ENCODE measurements at regions not wholly inside any gene's neighbourhood (a gene's known extent, or its start where the extent isn't known, plus 50 kb on each side); places are given as distances from the start of the nearest gene placed in this dataset.

GRCh38 chr9:86775718-86776117 lies 171.6 kb downstream of the GAS1 start:
- WGBS, 2 donors = 73 to 81% methylated on average over 2 of the region's 2 CpGs
- Histone ChIP-seq H3K36me3 (ENCODE audit: control insufficient read depth in 1 of 2, insufficient read depth in 2 of 2, low read length in 1 of 2) (no peaks in the 10 kb centered on the region), H3K27ac (ENCODE audit: low read depth in 1 of 2, low read length in 2 of 2) (no peak overlapping the region), H3K4me1 (ENCODE audit: control insufficient read depth in 1 of 2, insufficient read depth in 2 of 2, low read length in 2 of 2) (no peaks in the 10 kb centered on the region), H3K4me3 (ENCODE audit: low read length in 2 of 2) (no peak overlapping the region), H3K9me3 (ENCODE audit: control insufficient read depth, low read length) (no peaks in the 10 kb centered on the region), H3K27me3 (ENCODE audit: control insufficient read depth in 1 of 2, insufficient read depth in 2 of 2, low read length in 1 of 2) (no peaks in the 10 kb centered on the region)
- intact Hi-C loops (cut with DNase I) = no loop called here
- ATAC-seq (ENCODE audit: low FRiP score) (no peak), DNase-seq (no peak)

- Histone ChIP-seq H3K27me3 (ENCODE audit: control insufficient read depth in 1 of 2, insufficient read depth in 2 of 2, low read length in 1 of 2) (no peaks in the 10 kb centered on the region), H3K4me1 (ENCODE audit: control insufficient read depth in 1 of 2, insufficient read depth in 2 of 2, low read length in 2 of 2) (no peaks in the 10 kb centered on the region), H3K4me3 (ENCODE audit: low read length in 2 of 2) (no peak overlapping the region), H3K9me3 (ENCODE audit: control insufficient read depth, low read length) (no peaks in the 10 kb centered on the region), H3K27ac (ENCODE audit: low read depth in 1 of 2, low read length in 2 of 2) (no peak overlapping the region), H3K36me3 (ENCODE audit: control insufficient read depth in 1 of 2, insufficient read depth in 2 of 2, low read length in 1 of 2) (no peaks in the 10 kb centered on the region)
- no peak for ATAC-seq (ENCODE audit: low FRiP score)
- DNase-seq = no peak
- intact Hi-C loops (cut with DNase I) = no loop called here
- WGBS, 2 donors = 45 to 48% methylated on average over 4 of the region's 4 CpGs
Measured at GRCh38 chr9:86774116-86774515, 173.2 kb downstream of the GAS1 start.

GRCh38 chr9:86773422-86773945 lies 173.8 kb downstream of the GAS1 start:
- Histone ChIP-seq H3K36me3 (ENCODE audit: control insufficient read depth in 1 of 2, insufficient read depth in 2 of 2, low read length in 1 of 2) (no peaks in the 10 kb centered on the region), H3K27ac (ENCODE audit: low read depth in 1 of 2, low read length in 2 of 2) (no peak overlapping the region), H3K9me3 (ENCODE audit: control insufficient read depth, low read length) (no peaks in the 10 kb centered on the region), H3K4me1 (ENCODE audit: control insufficient read depth in 1 of 2, insufficient read depth in 2 of 2, low read length in 2 of 2) (no peaks in the 10 kb centered on the region), H3K27me3 (ENCODE audit: control insufficient read depth in 1 of 2, insufficient read depth in 2 of 2, low read length in 1 of 2) (no peaks in the 10 kb centered on the region), H3K4me3 (ENCODE audit: low read length in 2 of 2) (no peak overlapping the region)
- 85 to 88% methylated on average over 6 of the region's 6 CpGs for WGBS, 2 donors
- ATAC-seq (ENCODE audit: low FRiP score) = no peak
- intact Hi-C loops (cut with DNase I) = no loop called here
- no peak for DNase-seq

- H3K4me3 ChIP-seq (ENCODE audit: low read length in 2 of 2) = no peak overlapping the region
- ATAC-seq (ENCODE audit: low FRiP score) (no peak), DNase-seq (no peak)
- H3K36me3 ChIP-seq (ENCODE audit: control insufficient read depth in 1 of 2, insufficient read depth in 2 of 2, low read length in 1 of 2) = no peaks in the 10 kb centered on the region
- no peaks in the 10 kb centered on the region for H3K9me3 ChIP-seq (ENCODE audit: control insufficient read depth, low read length)
- 27 to 44% methylated on average over 4 of the region's 4 CpGs for WGBS, 2 donors
- no peaks in the 10 kb centered on the region for H3K4me1 ChIP-seq (ENCODE audit: control insufficient read depth in 1 of 2, insufficient read depth in 2 of 2, low read length in 2 of 2)
- intact Hi-C loops (cut with DNase I) = no loop called here
- H3K27ac ChIP-seq (ENCODE audit: low read depth in 1 of 2, low read length in 2 of 2) = no peak overlapping the region
- H3K27me3 ChIP-seq (ENCODE audit: control insufficient read depth in 1 of 2, insufficient read depth in 2 of 2, low read length in 1 of 2) = no peaks in the 10 kb centered on the region
Measured at GRCh38 chr9:86772635-86772993, 174.7 kb downstream of the GAS1 start.

GRCh38 chr9:86771941-86772634 lies 175.2 kb downstream of the GAS1 start:
- no peaks in the 10 kb centered on the region for H3K36me3 ChIP-seq (ENCODE audit: control insufficient read depth in 1 of 2, insufficient read depth in 2 of 2, low read length in 1 of 2)
- no peaks in the 10 kb centered on the region for H3K4me1 ChIP-seq (ENCODE audit: control insufficient read depth in 1 of 2, insufficient read depth in 2 of 2, low read length in 2 of 2)
- no peak for ATAC-seq (ENCODE audit: low FRiP score)
- DNase-seq = no peak
- no peak overlapping the region for H3K4me3 ChIP-seq (ENCODE audit: low read length in 2 of 2)
- no peaks in the 10 kb centered on the region for H3K9me3 ChIP-seq (ENCODE audit: control insufficient read depth, low read length)
- no peak overlapping the region for H3K27ac ChIP-seq (ENCODE audit: low read depth in 1 of 2, low read length in 2 of 2)
- intact Hi-C loops (cut with DNase I) = no loop called here
- H3K27me3 ChIP-seq (ENCODE audit: control insufficient read depth in 1 of 2, insufficient read depth in 2 of 2, low read length in 1 of 2) = no peaks in the 10 kb centered on the region
- 60 to 69% methylated on average over 6 of the region's 6 CpGs for WGBS, 2 donors

- no peaks in the 10 kb centered on the region for H3K36me3 ChIP-seq (ENCODE audit: control insufficient read depth in 1 of 2, insufficient read depth in 2 of 2, low read length in 1 of 2)
- intact Hi-C loops (cut with DNase I) = no loop called here
- no peak overlapping the region for H3K4me3 ChIP-seq (ENCODE audit: low read length in 2 of 2)
- H3K27ac ChIP-seq (ENCODE audit: low read depth in 1 of 2, low read length in 2 of 2) = no peak overlapping the region
- ATAC-seq (ENCODE audit: low FRiP score) (no peak), DNase-seq (no peak)
- no peaks in the 10 kb centered on the region for H3K9me3 ChIP-seq (ENCODE audit: control insufficient read depth, low read length)
- H3K27me3 ChIP-seq (ENCODE audit: control insufficient read depth in 1 of 2, insufficient read depth in 2 of 2, low read length in 1 of 2) = no peaks in the 10 kb centered on the region
- no peaks in the 10 kb centered on the region for H3K4me1 ChIP-seq (ENCODE audit: control insufficient read depth in 1 of 2, insufficient read depth in 2 of 2, low read length in 2 of 2)
- WGBS, 2 donors = 74 to 75% methylated on average over 2 of the region's 2 CpGs
Measured at GRCh38 chr9:86771420-86771819, 175.9 kb downstream of the GAS1 start.

GRCh38 chr9:86768709-86769108 lies 178.6 kb downstream of the GAS1 start:
- Histone ChIP-seq H3K27ac (ENCODE audit: low read depth in 1 of 2, low read length in 2 of 2) (no peak overlapping the region), H3K4me3 (ENCODE audit: low read length in 2 of 2) (no peak overlapping the region), H3K4me1 (ENCODE audit: control insufficient read depth in 1 of 2, insufficient read depth in 2 of 2, low read length in 2 of 2) (no peaks in the 10 kb centered on the region), H3K36me3 (ENCODE audit: control insufficient read depth in 1 of 2, insufficient read depth in 2 of 2, low read length in 1 of 2) (no peaks in the 10 kb centered on the region), H3K27me3 (ENCODE audit: control insufficient read depth in 1 of 2, insufficient read depth in 2 of 2, low read length in 1 of 2) (no peaks in the 10 kb centered on the region), H3K9me3 (ENCODE audit: control insufficient read depth, low read length) (no peaks in the 10 kb centered on the region)
- DNase-seq (no peak), ATAC-seq (ENCODE audit: low FRiP score) (no peak)
- WGBS, 2 donors = 93 to 96% methylated on average over 2 of the region's 2 CpGs
- intact Hi-C loops (cut with DNase I) = no loop called here

- WGBS, 2 donors = 73 to 85% methylated on average over 2 of the region's 2 CpGs
Measured at GRCh38 chr9:86768020-86768419, 179.3 kb downstream of the GAS1 start.

GRCh38 chr9:86767373-86767772 lies 179.9 kb downstream of the GAS1 start:
- Histone ChIP-seq H3K27me3 (ENCODE audit: control insufficient read depth in 1 of 2, insufficient read depth in 2 of 2, low read length in 1 of 2) (no peaks in the 10 kb centered on the region), H3K27ac (ENCODE audit: low read depth in 1 of 2, low read length in 2 of 2) (no peak overlapping the region), H3K36me3 (ENCODE audit: control insufficient read depth in 1 of 2, insufficient read depth in 2 of 2, low read length in 1 of 2) (no peaks in the 10 kb centered on the region), H3K9me3 (ENCODE audit: control insufficient read depth, low read length) (no peaks in the 10 kb centered on the region), H3K4me1 (ENCODE audit: control insufficient read depth in 1 of 2, insufficient read depth in 2 of 2, low read length in 2 of 2) (no peaks in the 10 kb centered on the region), H3K4me3 (ENCODE audit: low read length in 2 of 2) (no peak overlapping the region)
- intact Hi-C loops (cut with DNase I) = no loop called here
- DNase-seq (no peak), ATAC-seq (ENCODE audit: low FRiP score) (no peak)
- WGBS, 2 donors = 73 to 77% methylated on average over 4 of the region's 4 CpGs

More at GRCh38 chr9:86768020-86768419, 179.3 kb downstream of the GAS1 start:
- H3K27me3 ChIP-seq (ENCODE audit: control insufficient read depth in 1 of 2, insufficient read depth in 2 of 2, low read length in 1 of 2) = no peaks in the 10 kb centered on the region
- H3K36me3 ChIP-seq (ENCODE audit: control insufficient read depth in 1 of 2, insufficient read depth in 2 of 2, low read length in 1 of 2) = no peaks in the 10 kb centered on the region
- H3K27ac ChIP-seq (ENCODE audit: low read depth in 1 of 2, low read length in 2 of 2) = no peak overlapping the region
- intact Hi-C loops (cut with DNase I) = no loop called here
- H3K9me3 ChIP-seq (ENCODE audit: control insufficient read depth, low read length) = no peaks in the 10 kb centered on the region
- H3K4me3 ChIP-seq (ENCODE audit: low read length in 2 of 2) = no peak overlapping the region
- ATAC-seq (ENCODE audit: low FRiP score) (no peak), DNase-seq (no peak)
- H3K4me1 ChIP-seq (ENCODE audit: control insufficient read depth in 1 of 2, insufficient read depth in 2 of 2, low read length in 2 of 2) = no peaks in the 10 kb centered on the region
